ENCODE measurements at regions not wholly inside any gene's neighbourhood (a gene's known extent, or its start where the extent isn't known, plus 50 kb on each side); places are given as distances from the start of the nearest gene placed in this dataset.

- TF ChIP-seq, protein P1, sequence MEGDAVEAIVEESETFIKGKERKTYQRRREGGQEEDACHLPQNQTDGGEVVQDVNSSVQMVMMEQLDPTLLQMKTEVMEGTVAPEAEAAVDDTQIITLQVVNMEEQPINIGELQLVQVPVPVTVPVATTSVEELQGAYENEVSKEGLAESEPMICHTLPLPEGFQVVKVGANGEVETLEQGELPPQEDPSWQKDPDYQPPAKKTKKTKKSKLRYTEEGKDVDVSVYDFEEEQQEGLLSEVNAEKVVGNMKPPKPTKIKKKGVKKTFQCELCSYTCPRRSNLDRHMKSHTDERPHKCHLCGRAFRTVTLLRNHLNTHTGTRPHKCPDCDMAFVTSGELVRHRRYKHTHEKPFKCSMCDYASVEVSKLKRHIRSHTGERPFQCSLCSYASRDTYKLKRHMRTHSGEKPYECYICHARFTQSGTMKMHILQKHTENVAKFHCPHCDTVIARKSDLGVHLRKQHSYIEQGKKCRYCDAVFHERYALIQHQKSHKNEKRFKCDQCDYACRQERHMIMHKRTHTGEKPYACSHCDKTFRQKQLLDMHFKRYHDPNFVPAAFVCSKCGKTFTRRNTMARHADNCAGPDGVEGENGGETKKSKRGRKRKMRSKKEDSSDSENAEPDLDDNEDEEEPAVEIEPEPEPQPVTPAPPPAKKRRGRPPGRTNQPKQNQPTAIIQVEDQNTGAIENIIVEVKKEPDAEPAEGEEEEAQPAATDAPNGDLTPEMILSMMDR (IDR thresholded peaks at IDR 0.05; ENCODE audit: low read depth, low read length): no peak
- no peaks in the 10 kb centered on the region for H3K36me3 ChIP-seq
- peaks cover 12% of the 10 kb centered on the region for H3K27me3 ChIP-seq (ENCODE audit: insufficient read depth, low read depth, severe bottlenecking)
- H3K4me3 ChIP-seq (ENCODE audit: low read depth, low read length): no peak overlapping the region
- no peak for DNase-seq
- H3K9me3 ChIP-seq (ENCODE audit: severe bottlenecking): no peaks in the 10 kb centered on the region
- H3K27ac ChIP-seq: no peak overlapping the region
Observed at GRCh38 chr2:45300026-45300750, 290.9 kb upstream of the SIX2 start.

GRCh38 chr2:45299361-45299760 is 290.1 kb upstream of the SIX2 start:
- TF ChIP-seq, protein P1 (IDR thresholded peaks at IDR 0.05; ENCODE audit: low read depth, low read length): no peak
- Histone ChIP-seq H3K9me3 (ENCODE audit: severe bottlenecking) (no peaks in the 10 kb centered on the region), H3K27ac (no peak overlapping the region), H3K36me3 (no peaks in the 10 kb centered on the region), H3K4me3 (ENCODE audit: low read depth, low read length) (no peak overlapping the region), H3K27me3 (ENCODE audit: insufficient read depth, low read depth, severe bottlenecking) (peaks cover 16% of the 10 kb centered on the region)
- DNase-seq: no peak

- Histone ChIP-seq H3K9me3 (ENCODE audit: severe bottlenecking) (no peaks in the 10 kb centered on the region), H3K27me3 (ENCODE audit: insufficient read depth, low read depth, severe bottlenecking) (peaks cover 35% of the 10 kb centered on the region), H3K36me3 (no peaks in the 10 kb centered on the region), H3K27ac (no peak overlapping the region), H3K4me3 (ENCODE audit: low read depth, low read length) (no peak overlapping the region)
- TF ChIP-seq, protein P1 (IDR thresholded peaks at IDR 0.05; ENCODE audit: low read depth, low read length): no peak
- DNase-seq: no peak
Observed at GRCh38 chr2:45293182-45293581, 283.9 kb upstream of the SIX2 start.

GRCh38 chr2:45291296-45291701 is 282.0 kb upstream of the SIX2 start:
- TF ChIP-seq, protein P1 (IDR thresholded peaks at IDR 0.05; ENCODE audit: low read depth, low read length): no peak

DNA sequence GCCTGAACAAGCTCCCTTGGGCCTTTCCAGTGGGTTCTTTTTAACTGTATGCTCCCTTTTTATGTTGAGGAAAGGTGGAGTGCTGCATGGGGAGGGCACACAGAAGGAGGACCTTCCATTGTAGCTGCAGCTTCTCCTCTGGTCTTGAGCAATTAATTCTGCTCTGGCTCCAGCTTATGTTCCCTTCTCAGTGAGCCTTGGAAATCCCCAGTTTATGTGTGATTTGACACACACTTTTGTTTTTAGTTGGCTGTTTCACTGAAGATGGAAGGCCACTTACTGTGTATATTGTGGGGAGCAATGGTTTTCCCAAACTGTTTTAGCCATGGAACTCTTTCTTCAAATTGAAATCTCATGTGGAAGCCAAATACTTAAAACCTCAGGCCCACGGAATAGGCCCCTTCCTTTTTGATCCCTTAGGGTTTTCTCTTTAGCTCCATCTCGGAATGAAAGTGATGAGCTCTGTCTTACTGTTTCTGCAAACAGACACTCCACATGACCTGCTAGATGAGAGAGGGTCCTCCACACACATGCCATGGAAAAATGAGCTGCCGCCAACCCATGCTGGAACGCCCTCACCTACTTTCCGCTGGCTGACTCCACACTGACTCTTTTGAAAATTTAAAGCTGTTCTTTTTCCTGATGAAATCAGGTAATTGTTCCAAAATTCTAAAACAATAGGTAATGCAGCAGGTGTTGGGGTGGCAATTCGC is 280.9 kb upstream of the SIX2 start:
- Histone ChIP-seq H3K27ac (no peak overlapping the region), H3K4me3 (ENCODE audit: low read depth, low read length) (no peak overlapping the region), H3K36me3 (no peaks in the 10 kb centered on the region), H3K9me3 (ENCODE audit: severe bottlenecking) (no peaks in the 10 kb centered on the region), H3K27me3 (ENCODE audit: insufficient read depth, low read depth, severe bottlenecking) (peaks cover 39% of the 10 kb centered on the region)
- no peak for DNase-seq
- TF ChIP-seq, protein P1 (IDR thresholded peaks at IDR 0.05; ENCODE audit: low read depth, low read length): no peak

More at GRCh38 chr2:45291296-45291701, 282.0 kb upstream of the SIX2 start:
- no peak overlapping the region for H3K27ac ChIP-seq
- no peaks in the 10 kb centered on the region for H3K36me3 ChIP-seq
- no peaks in the 10 kb centered on the region for H3K9me3 ChIP-seq (ENCODE audit: severe bottlenecking)
- no peak overlapping the region for H3K4me3 ChIP-seq (ENCODE audit: low read depth, low read length)
- DNase-seq: no peak
- peaks cover 37% of the 10 kb centered on the region for H3K27me3 ChIP-seq (ENCODE audit: insufficient read depth, low read depth, severe bottlenecking)

All from WERI-Rb-1 (cell line).